K562 (cell line): ENCODE measurements at regions not wholly inside any gene's neighbourhood (a gene's known extent, or its start where the extent isn't known, plus 50 kb on each side); places are given as distances from the start of the nearest gene placed in this dataset.

Experiments
- BCL6 ChIP-seq: fragments of 250-450 bp; sonication (Bioruptor Pico); IDR thresholded peaks from 2 replicates; pipeline ENCODE4 v1.4.0; 2020
- CHD1 ChIP-seq: fragments of 200-600 bp; sonication (generic); IDR thresholded peaks from one replicate; pipeline ENCODE4 v1.6.1; 2012; ENCODE audit warnings: mild to moderate bottlenecking, moderate library complexity, low read length, inconsistent platforms

GRCh38 chr10:64814201-64814600 lies 1293.0 kb downstream of the REEP3 start:
- TF ChIP-seq BCL6 (no peak), CHD1 (no peak)
